HG02973 (cell line): ENCODE measurements at regions not wholly inside any gene's neighbourhood (a gene's known extent, or its start where the extent isn't known, plus 50 kb on each side); places are given as distances from the start of the nearest gene placed in this dataset.

Experiments
- ATAC-seq: cut with Tn5 transposase; IDR thresholded peaks from one replicate; pipeline ENCODE4 v1.9.1; 2021; ENCODE audit warnings: moderate library complexity; ENCODE audit not compliant: unreplicated experiment

GRCh38 chr11:115958089-115959000 lies 454.1 kb upstream of the CADM1 start:
- ATAC-seq = no peak

GRCh38 chr11:115955803-115956202 lies 451.6 kb upstream of the CADM1 start:
- ATAC-seq = no peak

GRCh38 chr11:115950660-115951059 lies 446.4 kb upstream of the CADM1 start:
- no peak for ATAC-seq

- no peak for ATAC-seq
These were observed 440.4 kb upstream of the CADM1 start for GRCh38 chr11:115944596-115944995.

GRCh38 chr11:115942011-115942410 lies 437.8 kb upstream of the CADM1 start:
- ATAC-seq = no peak

- ATAC-seq = no peak
These were observed 437.3 kb upstream of the CADM1 start for GRCh38 chr11:115941481-115941993.

GRCh38 chr11:115941044-115941443 lies 436.8 kb upstream of the CADM1 start:
- no peak for ATAC-seq

GRCh38 chr11:115939731-115940421 lies 435.7 kb upstream of the CADM1 start:
- ATAC-seq = no peak

- no peak for ATAC-seq
These were observed 435.0 kb upstream of the CADM1 start for GRCh38 chr11:115939104-115939730.

- ATAC-seq = no peak
These were observed 429.3 kb upstream of the CADM1 start for GRCh38 chr11:115933564-115933963.

GRCh38 chr11:115931548-115932083 lies 427.4 kb upstream of the CADM1 start:
- no peak for ATAC-seq

- no peak for ATAC-seq
These were observed 426.8 kb upstream of the CADM1 start for GRCh38 chr11:115930886-115931547.

- no peak for ATAC-seq
These were observed 426.1 kb upstream of the CADM1 start for GRCh38 chr11:115930291-115930690.

- ATAC-seq = no peak
These were observed 425.5 kb upstream of the CADM1 start for GRCh38 chr11:115929618-115930129.

- ATAC-seq = no peak
These were observed 424.6 kb upstream of the CADM1 start for GRCh38 chr11:115928811-115929210.

- peak; percentile 35 for ATAC-seq
These were observed 423.7 kb upstream of the CADM1 start for GRCh38 chr11:115927823-115928329.

- ATAC-seq = no peak
These were observed 422.4 kb upstream of the CADM1 start for GRCh38 chr11:115926601-115927000.

- ATAC-seq = no peak
These were observed 421.9 kb upstream of the CADM1 start for GRCh38 chr11:115926138-115926537.

- ATAC-seq = no peak
These were observed 421.4 kb upstream of the CADM1 start for GRCh38 chr11:115925568-115926090.
